ENCODE measurements at regions not wholly inside any gene's neighbourhood (a gene's known extent, or its start where the extent isn't known, plus 50 kb on each side); places are given as distances from the start of the nearest gene placed in this dataset.
"Not testable (repeated sequence)": the region's sequence is repeated elsewhere in the genome, so short reads cannot be mapped to it uniquely, and the experiment has no call there.

- no peak overlapping the region for H3K4me3 Mint-ChIP-seq
- peaks cover 3% of the 10 kb centered on the region for H3K9me3 Mint-ChIP-seq
- H3K4me1 Mint-ChIP-seq (ENCODE audit: low read depth) = no peaks in the 10 kb centered on the region
- DNase-seq (no peak), ATAC-seq (no peak)
- no peaks in the 10 kb centered on the region for H3K27me3 Mint-ChIP-seq (ENCODE audit: low read depth)
- H3K36me3 Mint-ChIP-seq (ENCODE audit: insufficient read depth) = no peaks in the 10 kb centered on the region
These were observed 210.2 kb downstream of the ARPP21 start for GRCh38 chr3:35849496-35849895.

- H3K4me1 Mint-ChIP-seq (ENCODE audit: low read depth) = no peaks in the 10 kb centered on the region
- H3K36me3 Mint-ChIP-seq (ENCODE audit: insufficient read depth) = no peaks in the 10 kb centered on the region
- DNase-seq (no peak), ATAC-seq (no peak)
- H3K27me3 Mint-ChIP-seq (ENCODE audit: low read depth) = no peaks in the 10 kb centered on the region
- no peak overlapping the region for H3K4me3 Mint-ChIP-seq
- H3K9me3 Mint-ChIP-seq = peaks cover 3% of the 10 kb centered on the region
These were observed 210.6 kb downstream of the ARPP21 start for GRCh38 chr3:35849963-35850362.

DNA sequence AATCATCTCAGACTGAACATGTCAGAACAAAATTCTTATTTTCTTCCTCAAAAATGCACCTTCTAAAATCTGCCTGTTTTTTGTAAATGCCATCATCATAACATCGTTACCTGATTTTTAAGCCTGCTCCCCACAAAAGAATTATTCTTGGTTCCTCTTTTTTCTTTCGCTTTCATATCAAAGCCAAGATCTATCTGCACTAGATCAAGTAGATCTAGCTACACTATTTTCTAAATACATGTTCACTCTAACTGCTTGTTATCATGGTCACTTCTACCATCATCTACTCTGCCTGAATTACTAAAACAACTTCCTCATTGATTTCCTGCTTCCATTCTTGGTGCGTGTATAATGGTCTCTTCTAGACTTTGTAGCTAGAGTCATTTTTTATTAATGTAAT lies 217.7 kb downstream of the ARPP21 start:
- Mint-ChIP-seq H3K36me3 (ENCODE audit: insufficient read depth) (no peaks in the 10 kb centered on the region), H3K4me3 (no peak overlapping the region), H3K4me1 (ENCODE audit: low read depth) (no peaks in the 10 kb centered on the region), H3K9me3 (no peaks in the 10 kb centered on the region), H3K27me3 (ENCODE audit: low read depth) (no peaks in the 10 kb centered on the region)
- DNase-seq (no peak), ATAC-seq (no peak)

DNA sequence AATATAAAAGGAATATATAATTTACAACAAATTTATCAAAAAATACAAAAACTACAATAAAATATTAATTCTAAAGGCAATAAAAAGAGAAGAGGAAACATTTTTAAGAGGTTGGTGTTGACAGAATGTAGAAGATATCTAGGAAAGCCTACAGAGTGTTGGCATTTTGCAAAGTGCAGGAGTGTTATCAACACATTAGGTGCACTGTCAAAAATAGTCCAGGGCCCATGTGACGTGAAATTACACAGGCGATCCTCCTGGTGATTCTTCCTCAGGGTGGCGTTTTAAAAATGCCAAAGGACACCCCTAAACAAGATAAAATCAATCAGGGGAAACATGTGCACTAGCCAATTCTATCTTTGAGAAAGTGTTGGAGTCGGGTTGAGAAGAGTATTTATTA lies 222.7 kb downstream of the ARPP21 start:
- ATAC-seq (no peak), DNase-seq (no peak)
- no peaks in the 10 kb centered on the region for H3K36me3 Mint-ChIP-seq (ENCODE audit: insufficient read depth)
- no peak overlapping the region for H3K4me3 Mint-ChIP-seq
- no peaks in the 10 kb centered on the region for H3K27me3 Mint-ChIP-seq (ENCODE audit: low read depth)
- no peaks in the 10 kb centered on the region for H3K4me1 Mint-ChIP-seq (ENCODE audit: low read depth)
- H3K9me3 Mint-ChIP-seq = no peaks in the 10 kb centered on the region

- ATAC-seq (no peak), DNase-seq (no peak)
- no peaks in the 10 kb centered on the region for H3K36me3 Mint-ChIP-seq (ENCODE audit: insufficient read depth)
- H3K4me1 Mint-ChIP-seq (ENCODE audit: low read depth) = no peaks in the 10 kb centered on the region
- H3K27me3 Mint-ChIP-seq (ENCODE audit: low read depth) = no peaks in the 10 kb centered on the region
- no peaks in the 10 kb centered on the region for H3K9me3 Mint-ChIP-seq
- no peak overlapping the region for H3K4me3 Mint-ChIP-seq
These were observed 225.5 kb downstream of the ARPP21 start for GRCh38 chr3:35864871-35865270.

DNA sequence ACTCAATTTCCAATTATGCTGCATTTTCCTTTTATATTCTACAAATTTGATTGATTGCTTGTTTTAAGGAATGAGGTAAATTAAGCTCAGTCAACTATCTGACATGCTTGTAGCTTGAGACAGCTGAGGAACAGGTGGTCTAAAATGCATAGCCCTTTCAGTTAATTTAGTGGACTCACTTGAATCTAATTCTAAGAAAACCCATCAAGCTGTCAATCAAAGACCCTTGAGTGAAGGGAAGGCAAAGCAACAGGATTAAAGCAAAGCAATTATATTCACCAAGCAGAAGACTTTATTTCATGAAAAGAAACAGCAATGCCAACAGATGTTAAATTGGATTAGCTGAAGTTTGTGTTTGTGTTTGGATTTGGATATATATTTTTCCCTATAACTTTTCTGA lies 228.5 kb downstream of the ARPP21 start:
- H3K9me3 Mint-ChIP-seq = no peaks in the 10 kb centered on the region
- H3K4me3 Mint-ChIP-seq = no peak overlapping the region
- no peak for DNase-seq
- H3K27me3 Mint-ChIP-seq (ENCODE audit: low read depth) = no peaks in the 10 kb centered on the region
- no peaks in the 10 kb centered on the region for H3K36me3 Mint-ChIP-seq (ENCODE audit: insufficient read depth)
- no peaks in the 10 kb centered on the region for H3K4me1 Mint-ChIP-seq (ENCODE audit: low read depth)
- ATAC-seq = no peak

- ATAC-seq (no peak), DNase-seq (no peak)
- no peaks in the 10 kb centered on the region for H3K27me3 Mint-ChIP-seq (ENCODE audit: low read depth)
- no peaks in the 10 kb centered on the region for H3K9me3 Mint-ChIP-seq
- H3K4me1 Mint-ChIP-seq (ENCODE audit: low read depth) = no peaks in the 10 kb centered on the region
- no peaks in the 10 kb centered on the region for H3K36me3 Mint-ChIP-seq (ENCODE audit: insufficient read depth)
- H3K4me3 Mint-ChIP-seq = no peak overlapping the region
These were observed 231.7 kb downstream of the ARPP21 start for GRCh38 chr3:35871009-35871408.

GRCh38 chr3:35883929-35884328 lies 244.6 kb downstream of the ARPP21 start:
- Mint-ChIP-seq H3K36me3 (ENCODE audit: insufficient read depth) (no peaks in the 10 kb centered on the region), H3K4me3 (no peak overlapping the region), H3K4me1 (ENCODE audit: low read depth) (no peaks in the 10 kb centered on the region), H3K27me3 (ENCODE audit: low read depth) (no peaks in the 10 kb centered on the region), H3K9me3 (no peaks in the 10 kb centered on the region)
- no peak for ATAC-seq
- no peak for DNase-seq

DNA sequence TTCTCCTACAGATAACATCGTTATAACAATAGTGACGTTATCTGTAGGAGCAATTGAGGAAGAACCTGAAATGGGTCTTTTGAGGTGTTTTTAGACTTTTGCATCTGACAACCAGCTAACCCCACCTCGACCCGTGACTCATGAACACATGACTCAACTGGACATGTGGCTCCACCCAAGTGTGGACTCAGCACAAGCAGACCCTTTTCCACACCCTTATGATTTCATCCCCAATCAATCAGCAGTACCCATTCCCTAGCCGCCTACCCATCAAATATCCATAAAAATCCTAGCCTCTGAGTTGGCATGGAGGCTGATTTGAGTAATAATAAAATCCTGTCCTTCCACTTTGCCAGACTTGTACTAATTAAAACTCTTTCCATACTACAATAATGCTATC lies 255.4 kb downstream of the ARPP21 start:
- no peak for ATAC-seq
- Mint-ChIP-seq H3K36me3 (ENCODE audit: insufficient read depth) (no peaks in the 10 kb centered on the region), H3K4me1 (ENCODE audit: low read depth) (no peaks in the 10 kb centered on the region), H3K4me3 (no peak overlapping the region), H3K9me3 (no peaks in the 10 kb centered on the region), H3K27me3 (ENCODE audit: low read depth) (no peaks in the 10 kb centered on the region)
- DNase-seq = no peak

DNA sequence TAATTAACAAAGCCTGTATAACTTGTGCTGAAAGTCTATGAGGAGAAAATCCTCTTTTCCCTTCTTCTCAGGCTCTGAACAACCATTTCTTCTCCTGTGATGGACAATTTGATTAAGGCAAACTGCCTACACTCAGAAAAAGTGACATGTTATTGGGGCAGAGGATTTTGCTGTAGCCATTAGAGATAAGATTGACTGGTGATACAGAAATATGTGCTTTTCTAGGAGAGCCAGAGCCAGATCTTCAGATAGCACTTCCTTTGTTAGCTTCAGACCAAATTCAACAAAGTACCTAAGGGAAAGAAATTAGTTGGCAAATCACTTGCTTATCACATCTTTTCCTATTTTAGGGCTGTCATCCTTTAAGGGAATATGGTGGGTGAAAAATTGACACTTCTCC lies 259.9 kb downstream of the ARPP21 start:
- no peak overlapping the region for H3K4me3 Mint-ChIP-seq
- peaks cover 5% of the 10 kb centered on the region for H3K27me3 Mint-ChIP-seq (ENCODE audit: low read depth)
- no peak for ATAC-seq
- H3K36me3 Mint-ChIP-seq (ENCODE audit: insufficient read depth) = no peaks in the 10 kb centered on the region
- no peak for DNase-seq
- H3K9me3 Mint-ChIP-seq = no peaks in the 10 kb centered on the region
- H3K4me1 Mint-ChIP-seq (ENCODE audit: low read depth) = no peaks in the 10 kb centered on the region

GRCh38 chr3:35900079-35900478 lies 260.8 kb downstream of the ARPP21 start:
- Mint-ChIP-seq H3K27me3 (ENCODE audit: low read depth) (peaks cover 5% of the 10 kb centered on the region), H3K4me1 (ENCODE audit: low read depth) (no peaks in the 10 kb centered on the region), H3K9me3 (no peaks in the 10 kb centered on the region), H3K36me3 (ENCODE audit: insufficient read depth) (no peaks in the 10 kb centered on the region), H3K4me3 (no peak overlapping the region)
- ATAC-seq (no peak), DNase-seq (no peak)

GRCh38 chr3:35908366-35909232 lies 269.3 kb downstream of the ARPP21 start:
- Mint-ChIP-seq H3K4me3 (no peak overlapping the region), H3K27me3 (ENCODE audit: low read depth) (no peaks in the 10 kb centered on the region), H3K9me3 (no peaks in the 10 kb centered on the region), H3K36me3 (ENCODE audit: insufficient read depth) (no peaks in the 10 kb centered on the region), H3K4me1 (ENCODE audit: low read depth) (no peaks in the 10 kb centered on the region)
- DNase-seq = peak; percentile 21
- ATAC-seq = no peak

GRCh38 chr3:35919160-35919559 lies 279.8 kb downstream of the ARPP21 start:
- Mint-ChIP-seq H3K4me3 (no peak overlapping the region), H3K4me1 (ENCODE audit: low read depth) (no peaks in the 10 kb centered on the region), H3K9me3 (peaks cover 9% of the 10 kb centered on the region), H3K27me3 (ENCODE audit: low read depth) (no peaks in the 10 kb centered on the region), H3K36me3 (ENCODE audit: insufficient read depth) (no peaks in the 10 kb centered on the region)
- ATAC-seq = no peak
- no peak for DNase-seq

DNA sequence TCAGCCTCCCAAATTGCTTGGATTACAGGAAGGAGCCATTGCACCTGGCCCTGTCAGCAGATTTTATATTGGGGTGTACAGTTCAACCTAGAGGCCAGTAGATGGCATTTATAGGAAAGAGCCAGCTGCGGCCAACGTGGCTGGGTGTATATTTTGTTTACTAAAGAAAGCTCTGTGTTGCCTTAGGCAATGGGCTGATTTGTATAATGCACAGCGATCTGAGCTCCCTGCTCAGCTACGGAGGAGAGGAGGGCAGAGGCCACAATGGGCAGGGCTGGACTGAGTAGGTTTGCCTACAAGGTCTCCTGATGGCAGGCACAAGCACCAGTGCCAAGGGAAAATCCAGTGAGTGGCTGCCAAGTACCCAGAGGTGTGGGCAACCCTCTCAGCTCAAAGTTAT lies 282.4 kb downstream of the ARPP21 start:
- Mint-ChIP-seq H3K4me3 (no peak overlapping the region), H3K27me3 (ENCODE audit: low read depth) (no peaks in the 10 kb centered on the region), H3K9me3 (peaks cover 9% of the 10 kb centered on the region), H3K36me3 (ENCODE audit: insufficient read depth) (no peaks in the 10 kb centered on the region), H3K4me1 (ENCODE audit: low read depth) (no peaks in the 10 kb centered on the region)
- ATAC-seq = no peak
- DNase-seq = no peak

- ATAC-seq; H3K4me1 Mint-ChIP-seq (ENCODE audit: low read depth); DNase-seq: not testable (repeated sequence)
These were observed 284.7 kb downstream of the ARPP21 start for GRCh38 chr3:35924070-35924469.

More at GRCh38 chr3:35924070-35924469, 284.7 kb downstream of the ARPP21 start:
- H3K27me3 Mint-ChIP-seq (ENCODE audit: low read depth); H3K4me3 Mint-ChIP-seq; H3K9me3 Mint-ChIP-seq; H3K36me3 Mint-ChIP-seq (ENCODE audit: insufficient read depth): not testable (repeated sequence)
